ENCODE measurements at regions not wholly inside any gene's neighbourhood (a gene's known extent, or its start where the extent isn't known, plus 50 kb on each side); places are given as distances from the start of the nearest gene placed in this dataset.

DNA sequence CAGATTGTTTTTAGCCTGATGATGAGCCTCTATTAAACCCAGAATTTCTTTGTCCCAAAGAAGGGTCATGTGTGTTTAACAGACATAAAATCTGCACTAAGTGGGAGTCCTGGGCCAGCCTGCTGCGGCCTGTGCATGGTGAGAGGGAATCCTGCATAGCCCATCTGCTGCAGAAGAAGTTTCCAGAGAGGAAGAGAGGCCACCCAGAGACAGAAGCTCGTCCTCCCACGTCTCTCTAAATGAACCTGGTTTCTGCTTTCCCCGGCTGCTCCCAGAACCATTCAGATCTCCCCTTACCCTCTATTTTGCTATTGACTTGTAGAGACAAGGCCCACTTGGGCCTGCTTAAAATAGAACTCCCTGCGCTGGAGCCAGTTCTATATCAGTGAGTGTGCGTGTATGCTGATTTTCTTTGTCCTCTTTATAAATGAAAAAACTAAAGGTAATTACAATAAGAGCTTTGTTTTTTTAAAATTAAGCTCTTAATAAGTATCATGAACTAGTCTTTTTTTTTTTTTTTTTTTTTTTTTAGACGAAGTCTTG, 142.8 kb upstream of the RAB4A start:
- intact Hi-C loops (cut with DNase I, micrococcal nuclease): no loop called here
- TF ChIP-seq, protein P1, sequence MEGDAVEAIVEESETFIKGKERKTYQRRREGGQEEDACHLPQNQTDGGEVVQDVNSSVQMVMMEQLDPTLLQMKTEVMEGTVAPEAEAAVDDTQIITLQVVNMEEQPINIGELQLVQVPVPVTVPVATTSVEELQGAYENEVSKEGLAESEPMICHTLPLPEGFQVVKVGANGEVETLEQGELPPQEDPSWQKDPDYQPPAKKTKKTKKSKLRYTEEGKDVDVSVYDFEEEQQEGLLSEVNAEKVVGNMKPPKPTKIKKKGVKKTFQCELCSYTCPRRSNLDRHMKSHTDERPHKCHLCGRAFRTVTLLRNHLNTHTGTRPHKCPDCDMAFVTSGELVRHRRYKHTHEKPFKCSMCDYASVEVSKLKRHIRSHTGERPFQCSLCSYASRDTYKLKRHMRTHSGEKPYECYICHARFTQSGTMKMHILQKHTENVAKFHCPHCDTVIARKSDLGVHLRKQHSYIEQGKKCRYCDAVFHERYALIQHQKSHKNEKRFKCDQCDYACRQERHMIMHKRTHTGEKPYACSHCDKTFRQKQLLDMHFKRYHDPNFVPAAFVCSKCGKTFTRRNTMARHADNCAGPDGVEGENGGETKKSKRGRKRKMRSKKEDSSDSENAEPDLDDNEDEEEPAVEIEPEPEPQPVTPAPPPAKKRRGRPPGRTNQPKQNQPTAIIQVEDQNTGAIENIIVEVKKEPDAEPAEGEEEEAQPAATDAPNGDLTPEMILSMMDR (IDR thresholded peaks at IDR 0.05): no peak
- DNase-seq (no peak), ATAC-seq (no peak)
- no peak overlapping the region for H3K4me3 ChIP-seq
- no peaks in the 10 kb centered on the region for H3K36me3 ChIP-seq (ENCODE audit: low read depth)
- H3K4me1 ChIP-seq (ENCODE audit: low read depth): peaks cover 34% of the 10 kb centered on the region
- no peaks in the 10 kb centered on the region for H3K9me3 ChIP-seq

DNA sequence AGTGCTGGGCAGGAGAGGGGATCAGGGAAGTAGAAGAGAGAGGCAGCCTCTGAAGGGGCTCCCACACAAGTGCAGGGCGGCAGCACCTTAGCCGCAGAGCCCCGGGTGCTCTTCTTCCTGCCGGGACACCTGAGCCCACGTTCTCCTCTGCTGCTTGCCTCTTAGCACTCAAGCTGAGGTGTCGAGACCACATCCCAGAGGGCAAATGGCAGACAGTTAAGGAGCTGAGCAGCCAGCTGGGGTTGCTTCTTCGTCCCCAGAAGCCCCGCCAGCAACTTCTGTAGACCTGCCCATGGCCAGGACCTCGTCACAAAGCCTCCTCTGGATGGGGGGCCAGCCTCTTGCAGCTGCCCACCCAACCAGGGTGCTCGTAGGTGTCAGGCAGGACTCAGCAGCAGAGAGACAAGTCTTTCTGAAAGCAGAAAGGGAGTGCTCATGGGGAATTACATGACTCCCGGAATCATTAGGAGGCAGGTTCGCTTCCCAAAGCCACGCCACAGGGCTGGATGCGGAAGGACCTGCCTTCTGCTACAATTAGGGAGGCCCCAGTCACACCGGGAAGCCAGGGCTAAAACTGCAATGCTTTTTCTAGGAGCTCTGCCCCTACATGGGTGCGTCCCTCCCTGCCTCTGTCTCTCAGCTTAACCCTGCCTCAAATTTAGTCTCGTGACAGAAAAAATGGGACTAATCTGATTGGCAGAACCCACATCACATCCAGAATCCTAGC, 141.4 kb upstream of the RAB4A start:
- intact Hi-C loops (cut with DNase I, micrococcal nuclease): no loop called here
- Histone ChIP-seq H3K36me3 (ENCODE audit: low read depth) (no peaks in the 10 kb centered on the region), H3K9me3 (no peaks in the 10 kb centered on the region), H3K4me3 (no peak overlapping the region), H3K4me1 (ENCODE audit: low read depth) (peaks cover 34% of the 10 kb centered on the region)
- DNase-seq (peak in 1 of 3 donors; percentile 49), ATAC-seq (peak; percentile 61)
- TF ChIP-seq, protein P1 (IDR thresholded peaks at IDR 0.05): no peak

DNA sequence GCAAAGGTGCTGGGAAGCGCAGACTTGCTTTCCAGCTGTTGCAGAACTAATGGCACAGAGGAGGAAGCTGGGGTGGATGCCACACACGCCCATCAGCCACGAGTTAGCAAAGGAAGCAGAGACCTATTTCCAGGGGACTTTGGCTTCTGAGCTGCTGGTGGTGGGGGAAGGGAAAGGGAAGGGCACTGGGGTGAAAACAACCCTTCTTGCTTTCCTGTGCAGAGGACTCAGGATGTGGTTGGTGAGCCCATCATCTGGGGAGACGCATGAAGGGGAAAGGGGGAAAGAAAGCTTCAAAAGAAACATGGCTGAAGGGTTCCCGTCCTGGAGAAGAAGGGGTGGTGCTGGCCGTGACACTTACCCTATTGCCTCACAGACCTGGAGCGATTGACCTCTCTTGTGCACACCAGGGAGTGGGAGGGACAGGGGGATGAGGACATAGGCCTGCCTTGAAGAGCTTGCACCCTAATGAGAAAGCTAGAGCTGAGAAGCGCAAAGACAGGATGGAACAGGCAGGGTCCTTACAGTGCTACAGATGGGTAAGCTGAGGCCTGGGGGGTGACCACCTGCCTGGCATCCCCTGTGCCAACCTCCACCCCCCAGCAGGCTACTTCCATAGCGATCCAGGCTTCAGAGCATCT, 140.8 kb upstream of the RAB4A start:
- TF ChIP-seq, protein P1 (IDR thresholded peaks at IDR 0.05): no peak
- H3K9me3 ChIP-seq: peaks cover 6% of the 10 kb centered on the region
- peak; percentile 94 for ATAC-seq
- DNase-seq: peak; percentile 80 to 85 (median 82)
- H3K36me3 ChIP-seq (ENCODE audit: low read depth): no peaks in the 10 kb centered on the region
- peaks cover 34% of the 10 kb centered on the region for H3K4me1 ChIP-seq (ENCODE audit: low read depth)
- intact Hi-C loops (cut with DNase I, micrococcal nuclease): no loop called here
- no peak overlapping the region for H3K4me3 ChIP-seq

DNA sequence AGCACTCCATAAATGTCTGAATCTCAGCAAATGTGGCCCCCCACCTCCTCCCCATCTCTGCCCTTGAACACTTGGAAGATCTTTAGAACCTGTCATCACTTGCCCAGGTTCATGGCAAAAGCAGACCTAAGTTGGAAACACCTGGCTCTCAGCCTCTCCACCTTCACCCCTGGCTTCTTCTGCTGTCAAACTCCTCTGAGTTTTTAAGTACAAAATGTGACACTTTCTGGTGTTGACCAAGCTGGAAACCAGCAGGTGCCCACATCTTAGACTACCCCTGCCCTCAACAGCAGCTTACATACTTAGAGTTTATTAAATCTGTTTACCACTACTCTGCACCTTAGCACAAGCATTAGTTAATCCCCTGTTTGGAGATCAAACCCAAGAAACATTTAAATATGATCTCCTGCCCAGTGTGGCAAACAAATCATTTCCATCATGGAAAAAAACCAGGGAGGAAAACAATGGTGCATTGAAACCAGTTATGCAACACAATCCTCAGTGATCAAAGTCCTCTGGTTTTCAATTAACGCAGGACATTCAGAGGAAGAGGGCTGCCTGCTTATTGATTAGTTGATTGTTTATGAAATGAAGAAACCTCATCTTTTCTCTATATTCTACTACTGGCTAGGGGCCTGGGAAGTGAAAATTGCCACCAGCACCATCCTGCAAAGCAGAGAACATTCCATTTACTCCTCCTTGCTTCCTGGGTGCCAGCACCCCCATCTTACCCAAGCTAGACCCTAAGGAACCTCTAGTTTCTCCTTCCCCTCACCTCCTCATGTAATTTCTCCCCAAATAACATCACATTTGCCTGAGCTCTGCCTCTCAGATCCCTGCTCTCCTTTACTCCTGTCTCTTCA, 139.4 kb upstream of the RAB4A start:
- DNase-seq: peak in 1 of 3 donors; percentile 31
- no peaks in the 10 kb centered on the region for H3K36me3 ChIP-seq (ENCODE audit: low read depth)
- peak; percentile 53 for ATAC-seq
- peaks cover 8% of the 10 kb centered on the region for H3K9me3 ChIP-seq
- H3K4me3 ChIP-seq: no peak overlapping the region
- intact Hi-C loops (cut with DNase I, micrococcal nuclease): no loop called here
- H3K4me1 ChIP-seq (ENCODE audit: low read depth): peaks cover 34% of the 10 kb centered on the region
- TF ChIP-seq, protein P1 (IDR thresholded peaks at IDR 0.05): no peak

DNA sequence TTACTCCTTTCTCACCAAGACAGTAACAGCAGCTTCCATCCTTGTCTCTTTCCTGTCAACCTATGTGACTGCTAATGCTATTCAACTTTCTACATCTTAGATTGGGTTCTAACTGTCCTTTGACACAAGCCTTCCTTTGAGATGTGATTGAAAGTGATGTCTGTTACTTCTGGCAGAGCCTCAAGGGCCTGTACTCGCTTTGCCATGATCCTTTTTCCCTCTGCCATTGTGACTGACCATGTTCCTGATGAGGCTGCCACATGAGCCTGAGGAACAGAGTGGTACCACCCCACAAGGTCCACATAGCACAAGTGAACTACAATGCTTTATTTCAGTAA, 138.8 kb upstream of the RAB4A start:
- peaks cover 8% of the 10 kb centered on the region for H3K9me3 ChIP-seq
- H3K4me1 ChIP-seq (ENCODE audit: low read depth): peaks cover 34% of the 10 kb centered on the region
- no peak for ATAC-seq
- DNase-seq: no peak
- TF ChIP-seq, protein P1 (IDR thresholded peaks at IDR 0.05): no peak
- H3K4me3 ChIP-seq: no peak overlapping the region
- intact Hi-C loops (cut with DNase I, micrococcal nuclease): no loop called here
- H3K36me3 ChIP-seq (ENCODE audit: low read depth): no peaks in the 10 kb centered on the region

Measured in mucosa of descending colon (tissue), 3 donors.